ENCODE measurements at regions not wholly inside any gene's neighbourhood (a gene's known extent, or its start where the extent isn't known, plus 50 kb on each side); places are given as distances from the start of the nearest gene placed in this dataset.

- Histone ChIP-seq H3K9me3 (replicated peaks; ENCODE audit: control insufficient read depth, insufficient read depth, low read length) (no peaks in the 10 kb centered on the region), H3K27me3 (ENCODE audit: control insufficient read depth in 2 of 2, insufficient read depth in 2 of 2, low read length in 2 of 2) (no peaks in the 10 kb centered on the region), H3K9me1 (replicated peaks; ENCODE audit: control insufficient read depth, extremely low read depth, insufficient read depth, low read length) (no peaks in the 10 kb centered on the region), H3K4me3 (replicated peaks in 1 of 3; ENCODE audit: insufficient read depth in 1 of 3, low read depth in 1 of 3, low read length in 3 of 3) (no peak overlapping the region), H3K27ac (ENCODE audit: insufficient read depth, low read depth, low read length) (no peak overlapping the region), H4K20me1 (replicated peaks; ENCODE audit: control insufficient read depth, extremely low read depth, insufficient read depth, low read length) (no peaks in the 10 kb centered on the region), H3K79me2 (ENCODE audit: control insufficient read depth, insufficient read depth, low read length) (no peaks in the 10 kb centered on the region), H3K4me2 (ENCODE audit: insufficient read depth, low read length) (no peak overlapping the region), H2AFZ (ENCODE audit: low read depth, low read length) (no peak overlapping the region), H3K9ac (replicated peaks; ENCODE audit: extremely low read depth, insufficient read depth, low read length) (no peak overlapping the region), H3K36me3 (ENCODE audit: control insufficient read depth in 2 of 2, extremely low read depth in 1 of 2, insufficient read depth in 2 of 2, low read length in 2 of 2) (no peaks in the 10 kb centered on the region), H3K4me1 (ENCODE audit: control insufficient read depth, extremely low read depth, insufficient read depth, low read length) (peaks cover 19% of the 10 kb centered on the region)
- no peak for TF ChIP-seq MAX (IDR thresholded peaks at IDR 0.05; ENCODE audit: insufficient read depth, insufficient read length)
- TF ChIP-seq JUN (IDR thresholded peaks at IDR 0.05; ENCODE audit: borderline replicate concordance, insufficient read depth, insufficient read length, low read depth): no peak
- no peak for TF ChIP-seq FOS (IDR thresholded peaks at IDR 0.05; ENCODE audit: borderline replicate concordance, insufficient read depth, low read length)
- DNase-seq (ENCODE audit: low read depth, low spot score) (no peak), FAIRE-seq (no peak)
- ChIA-PET CTCF (no interaction called here), POLR2A (no interaction called here)
- intact Hi-C loops (cut with micrococcal nuclease): loop anchor here (10.0 kb wide), 1 partner anchor 264 kb away; no protein-coding TSS in a partner anchor
- BruUV-seq (replicated peaks): no TSS peak
- dilution Hi-C loops (cut with MboI; ENCODE audit: extremely low pct_ligation_motif_present, low sequenced_read_pairs): no loop called here
Observed at GRCh38 chr2:154960802-154961583, 262.5 kb downstream of the KCNJ3 start.

GRCh38 chr2:154952346-154952980, 254.0 kb downstream of the KCNJ3 start:
- FAIRE-seq (peak; percentile 18), DNase-seq (ENCODE audit: low read depth, low spot score) (no peak)
- no peak overlapping the region for H3K4me3 ChIP-seq (replicated peaks in 1 of 3; ENCODE audit: insufficient read depth in 1 of 3, low read depth in 1 of 3, low read length in 3 of 3)
- ChIA-PET POLR2A (no interaction called here), CTCF (interaction anchor here (1.1 to 1.5 kb wide), 2 partner anchors 10 to 11 kb away, joined by 3 to 5 read pairs; no protein-coding TSS in a partner anchor)
- TF ChIP-seq GATA2 (IDR thresholded peaks at IDR 0.05; ENCODE audit: insufficient read depth, insufficient read length, low read depth, low read length): no peak
- TF ChIP-seq JUN (IDR thresholded peaks at IDR 0.05; ENCODE audit: borderline replicate concordance, insufficient read depth, insufficient read length, low read depth): no peak
- TF ChIP-seq POLR2A (IDR thresholded peaks at IDR 0.05; ENCODE audit: low read depth, low read length): no peak
- TF ChIP-seq MAX (IDR thresholded peaks at IDR 0.05; ENCODE audit: insufficient read depth, insufficient read length): no peak
- TF ChIP-seq FOS (IDR thresholded peaks at IDR 0.05; ENCODE audit: borderline replicate concordance, insufficient read depth, low read length): no peak
- no peak for TF ChIP-seq MYC (IDR thresholded peaks at IDR 0.05; ENCODE audit: low read depth, low read length)
- TF ChIP-seq CTCF (IDR thresholded peaks at IDR 0.05; ENCODE audit: extremely low read depth in 1 of 2, insufficient read depth in 1 of 2, low read depth in 1 of 2, low read length in 2 of 2): no peak
- no peak for TF ChIP-seq EZH2 (IDR thresholded peaks at IDR 0.05; ENCODE audit: borderline replicate concordance, low read depth, low read length, severe bottlenecking)
- no peak for TF ChIP-seq POLR2AphosphoS5 (IDR thresholded peaks at IDR 0.05; ENCODE audit: insufficient read depth, low read depth, low read length)
- H3K27me3 ChIP-seq (ENCODE audit: control insufficient read depth in 2 of 2, insufficient read depth in 2 of 2, low read length in 2 of 2): no peaks in the 10 kb centered on the region
- H3K36me3 ChIP-seq (ENCODE audit: control insufficient read depth in 2 of 2, extremely low read depth in 1 of 2, insufficient read depth in 2 of 2, low read length in 2 of 2): no peaks in the 10 kb centered on the region
- no peak overlapping the region for H3K4me2 ChIP-seq (ENCODE audit: insufficient read depth, low read length)
- H4K20me1 ChIP-seq (replicated peaks; ENCODE audit: control insufficient read depth, extremely low read depth, insufficient read depth, low read length): no peaks in the 10 kb centered on the region
- no peaks in the 10 kb centered on the region for H3K9me1 ChIP-seq (replicated peaks; ENCODE audit: control insufficient read depth, extremely low read depth, insufficient read depth, low read length)
- H3K79me2 ChIP-seq (ENCODE audit: control insufficient read depth, insufficient read depth, low read length): no peaks in the 10 kb centered on the region
- H3K27ac ChIP-seq (ENCODE audit: insufficient read depth, low read depth, low read length): no peak overlapping the region
- H3K9me3 ChIP-seq (replicated peaks; ENCODE audit: control insufficient read depth, insufficient read depth, low read length): no peaks in the 10 kb centered on the region
- H2AFZ ChIP-seq (ENCODE audit: low read depth, low read length): no peak overlapping the region
- no peaks in the 10 kb centered on the region for H3K4me1 ChIP-seq (ENCODE audit: control insufficient read depth, extremely low read depth, insufficient read depth, low read length)
- intact Hi-C loops (cut with micrococcal nuclease) (no loop called here), dilution Hi-C loops (cut with MboI; ENCODE audit: extremely low pct_ligation_motif_present, low sequenced_read_pairs) (no loop called here)
- no TSS peak for BruUV-seq (replicated peaks)
- no peak overlapping the region for H3K9ac ChIP-seq (replicated peaks; ENCODE audit: extremely low read depth, insufficient read depth, low read length)
